H1 (cell line): ENCODE measurements at regions not wholly inside any gene's neighbourhood (a gene's known extent, or its start where the extent isn't known, plus 50 kb on each side); places are given as distances from the start of the nearest gene placed in this dataset.

ENCODE experiments used
- BRCA1 ChIP-seq: IDR thresholded peaks from 2 replicates; pipeline ENCODE4 v1.6.1; 2012; ENCODE audit warnings: low read depth, low read length, improper control_type of control experiment
- RFX5 ChIP-seq: IDR thresholded peaks from 2 replicates; pipeline ENCODE4 v1.6.1; 2011; ENCODE audit warnings: low read depth, low read length, improper control_type of control experiment, borderline replicate concordance
- TF ChIP-seq, protein P1 (sequence below), 3 experiments: IDR thresholded peaks; 1 replicate in 2 of 3; 2 replicates in 1 of 3; pipeline versions ENCODE4 v1.5.1 to v1.6.1; 2011; ENCODE audit warnings: low read length in 3 of 3, mild to moderate bottlenecking in 3 of 3, inconsistent platforms in 2 of 3, low read depth in 1 of 3, moderate library complexity in 1 of 3; ENCODE audit not compliant: insufficient read depth in 1 of 3; ENCODE audit errors: control extremely low read depth in 1 of 3

DNA sequence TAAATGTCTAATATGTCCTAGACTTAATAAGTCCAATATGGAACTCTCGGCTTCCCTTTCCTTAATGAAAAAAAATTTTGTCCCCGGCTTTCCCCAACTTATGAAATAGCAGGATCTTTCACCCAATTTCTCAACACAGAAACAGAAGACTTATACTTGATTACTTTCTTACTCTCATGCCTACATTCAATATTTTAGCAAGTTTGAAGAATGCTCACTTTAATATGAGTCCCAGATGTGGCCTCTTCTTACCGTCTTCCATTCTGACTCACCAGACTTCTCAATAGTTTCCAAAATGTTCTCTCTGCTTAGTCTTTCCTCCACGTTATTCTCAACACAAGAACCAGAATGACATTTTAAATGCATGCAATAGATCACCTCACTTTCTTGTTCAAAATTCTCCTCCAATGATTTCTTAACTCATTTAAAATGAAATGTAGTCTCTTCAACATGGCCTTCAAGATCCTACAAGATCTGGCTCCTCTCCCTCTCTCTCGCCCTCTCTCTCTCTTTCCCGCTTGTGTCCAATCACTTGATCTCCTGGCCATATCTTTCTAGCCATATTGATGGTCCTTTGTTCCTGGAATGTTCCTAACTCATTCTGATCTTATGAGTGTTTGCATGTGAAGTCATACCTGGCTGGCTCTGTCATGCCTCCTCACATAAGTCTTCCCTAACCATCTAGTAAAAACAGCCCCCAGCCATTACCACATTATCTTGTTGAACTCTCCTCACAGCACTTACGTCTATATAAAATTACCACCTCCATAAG is 119.7 kb upstream of the FAM3C start:
- TF ChIP-seq, protein P1, sequence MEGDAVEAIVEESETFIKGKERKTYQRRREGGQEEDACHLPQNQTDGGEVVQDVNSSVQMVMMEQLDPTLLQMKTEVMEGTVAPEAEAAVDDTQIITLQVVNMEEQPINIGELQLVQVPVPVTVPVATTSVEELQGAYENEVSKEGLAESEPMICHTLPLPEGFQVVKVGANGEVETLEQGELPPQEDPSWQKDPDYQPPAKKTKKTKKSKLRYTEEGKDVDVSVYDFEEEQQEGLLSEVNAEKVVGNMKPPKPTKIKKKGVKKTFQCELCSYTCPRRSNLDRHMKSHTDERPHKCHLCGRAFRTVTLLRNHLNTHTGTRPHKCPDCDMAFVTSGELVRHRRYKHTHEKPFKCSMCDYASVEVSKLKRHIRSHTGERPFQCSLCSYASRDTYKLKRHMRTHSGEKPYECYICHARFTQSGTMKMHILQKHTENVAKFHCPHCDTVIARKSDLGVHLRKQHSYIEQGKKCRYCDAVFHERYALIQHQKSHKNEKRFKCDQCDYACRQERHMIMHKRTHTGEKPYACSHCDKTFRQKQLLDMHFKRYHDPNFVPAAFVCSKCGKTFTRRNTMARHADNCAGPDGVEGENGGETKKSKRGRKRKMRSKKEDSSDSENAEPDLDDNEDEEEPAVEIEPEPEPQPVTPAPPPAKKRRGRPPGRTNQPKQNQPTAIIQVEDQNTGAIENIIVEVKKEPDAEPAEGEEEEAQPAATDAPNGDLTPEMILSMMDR (IDR thresholded peaks at IDR 0.05; ENCODE audit: control extremely low read depth in 1 of 3, insufficient read depth in 1 of 3, low read depth in 1 of 3, low read length in 3 of 3), result no peak
- no peak for TF ChIP-seq RFX5
- no peak for TF ChIP-seq BRCA1
